ENCODE measurements at regions not wholly inside any gene's neighbourhood (a gene's known extent, or its start where the extent isn't known, plus 50 kb on each side); places are given as distances from the start of the nearest gene placed in this dataset.

- Histone ChIP-seq H3K27ac (ENCODE audit: low read depth in 2 of 2, low read length in 2 of 2) (no peak overlapping the region), H3K27me3 (ENCODE audit: control insufficient read depth, insufficient read depth, low read length) (no peaks in the 10 kb centered on the region), H3K4me3 (ENCODE audit: low read length in 3 of 3) (no peak overlapping the region), H3K9ac (ENCODE audit: low read length in 3 of 3) (no peak overlapping the region), H3K4me1 (ENCODE audit: control insufficient read depth in 2 of 3, insufficient read depth in 2 of 3, low read depth in 1 of 3, low read length in 3 of 3) (no peaks in the 10 kb centered on the region), H3K9me3 (ENCODE audit: control insufficient read depth in 2 of 3, insufficient read depth in 1 of 3, low read length in 3 of 3) (no peaks in the 10 kb centered on the region), H3K36me3 (ENCODE audit: control insufficient read depth in 2 of 3, insufficient read depth in 3 of 3, low read length in 3 of 3) (no peaks in the 10 kb centered on the region)
- intact Hi-C loops (cut with DNase I), result no loop called here
- TF ChIP-seq CTCF (IDR thresholded peaks at IDR 0.05; ENCODE audit: borderline replicate concordance, extremely low read depth, insufficient read depth), result no peak
- no peak for FAIRE-seq
- no peak for DNase-seq
These were observed 250.8 kb upstream of the RBMY1B start for GRCh38 chrY:21260325-21260724.

- no peaks in the 10 kb centered on the region for H3K36me3 ChIP-seq (ENCODE audit: control insufficient read depth in 2 of 3, insufficient read depth in 3 of 3, low read length in 3 of 3)
- FAIRE-seq (no peak), DNase-seq (no peak)
- intact Hi-C loops (cut with DNase I), result no loop called here
- H3K9ac ChIP-seq (ENCODE audit: low read length in 3 of 3), result no peak overlapping the region
- H3K4me3 ChIP-seq (ENCODE audit: low read length in 3 of 3), result no peak overlapping the region
- no peaks in the 10 kb centered on the region for H3K27me3 ChIP-seq (ENCODE audit: control insufficient read depth, insufficient read depth, low read length)
- no peak for TF ChIP-seq CTCF (IDR thresholded peaks at IDR 0.05; ENCODE audit: borderline replicate concordance, extremely low read depth, insufficient read depth)
- H3K9me3 ChIP-seq (ENCODE audit: control insufficient read depth in 2 of 3, insufficient read depth in 1 of 3, low read length in 3 of 3), result no peaks in the 10 kb centered on the region
- no peak overlapping the region for H3K27ac ChIP-seq (ENCODE audit: low read depth in 2 of 2, low read length in 2 of 2)
- H3K4me1 ChIP-seq (ENCODE audit: control insufficient read depth in 2 of 3, insufficient read depth in 2 of 3, low read depth in 1 of 3, low read length in 3 of 3), result peaks cover 0 to 5% (median 2%) of the 10 kb centered on the region in 3 donors
These were observed 250.0 kb upstream of the RBMY1B start for GRCh38 chrY:21261158-21261557.

- no peak overlapping the region for H3K4me3 ChIP-seq (ENCODE audit: low read length in 3 of 3)
- H3K36me3 ChIP-seq (ENCODE audit: control insufficient read depth in 2 of 3, insufficient read depth in 3 of 3, low read length in 3 of 3), result no peaks in the 10 kb centered on the region
- no peaks in the 10 kb centered on the region for H3K27me3 ChIP-seq (ENCODE audit: control insufficient read depth, insufficient read depth, low read length)
- TF ChIP-seq CTCF (IDR thresholded peaks at IDR 0.05; ENCODE audit: borderline replicate concordance, extremely low read depth, insufficient read depth), result no peak
- H3K9ac ChIP-seq (ENCODE audit: low read length in 3 of 3), result no peak overlapping the region
- H3K9me3 ChIP-seq (ENCODE audit: control insufficient read depth in 2 of 3, insufficient read depth in 1 of 3, low read length in 3 of 3), result no peaks in the 10 kb centered on the region
- peaks cover 0 to 5% (median 5%) of the 10 kb centered on the region in 3 donors for H3K4me1 ChIP-seq (ENCODE audit: control insufficient read depth in 2 of 3, insufficient read depth in 2 of 3, low read depth in 1 of 3, low read length in 3 of 3)
- no peak for FAIRE-seq
- H3K27ac ChIP-seq (ENCODE audit: low read depth in 2 of 2, low read length in 2 of 2), result no peak overlapping the region
- intact Hi-C loops (cut with DNase I), result no loop called here
- peak in 1 of 5 donors; percentile 0 for DNase-seq
These were observed 244.4 kb upstream of the RBMY1B start for GRCh38 chrY:21266751-21267150.

GRCh38 chrY:21267164-21267563 is 244.0 kb upstream of the RBMY1B start:
- no peaks in the 10 kb centered on the region for H3K27me3 ChIP-seq (ENCODE audit: control insufficient read depth, insufficient read depth, low read length)
- DNase-seq (no peak), FAIRE-seq (no peak)
- H3K4me3 ChIP-seq (ENCODE audit: low read length in 3 of 3), result no peak overlapping the region
- TF ChIP-seq CTCF (IDR thresholded peaks at IDR 0.05; ENCODE audit: borderline replicate concordance, extremely low read depth, insufficient read depth), result no peak
- H3K9me3 ChIP-seq (ENCODE audit: control insufficient read depth in 2 of 3, insufficient read depth in 1 of 3, low read length in 3 of 3), result no peaks in the 10 kb centered on the region
- peaks cover 0 to 5% (median 5%) of the 10 kb centered on the region in 3 donors for H3K4me1 ChIP-seq (ENCODE audit: control insufficient read depth in 2 of 3, insufficient read depth in 2 of 3, low read depth in 1 of 3, low read length in 3 of 3)
- intact Hi-C loops (cut with DNase I), result no loop called here
- H3K9ac ChIP-seq (ENCODE audit: low read length in 3 of 3), result no peak overlapping the region
- H3K27ac ChIP-seq (ENCODE audit: low read depth in 2 of 2, low read length in 2 of 2), result no peak overlapping the region
- no peaks in the 10 kb centered on the region for H3K36me3 ChIP-seq (ENCODE audit: control insufficient read depth in 2 of 3, insufficient read depth in 3 of 3, low read length in 3 of 3)
